ENCODE measurements at regions not wholly inside any gene's neighbourhood (a gene's known extent, or its start where the extent isn't known, plus 50 kb on each side); places are given as distances from the start of the nearest gene placed in this dataset.
"Not testable (repeated sequence)": the region's sequence is repeated elsewhere in the genome, so short reads cannot be mapped to it uniquely, and the experiment has no call there.

GRCh38 chr2:128613876-128614275, 295.2 kb upstream of the HS6ST1 start:
- no peak for DNase-seq (ENCODE audit: low read depth)

DNA sequence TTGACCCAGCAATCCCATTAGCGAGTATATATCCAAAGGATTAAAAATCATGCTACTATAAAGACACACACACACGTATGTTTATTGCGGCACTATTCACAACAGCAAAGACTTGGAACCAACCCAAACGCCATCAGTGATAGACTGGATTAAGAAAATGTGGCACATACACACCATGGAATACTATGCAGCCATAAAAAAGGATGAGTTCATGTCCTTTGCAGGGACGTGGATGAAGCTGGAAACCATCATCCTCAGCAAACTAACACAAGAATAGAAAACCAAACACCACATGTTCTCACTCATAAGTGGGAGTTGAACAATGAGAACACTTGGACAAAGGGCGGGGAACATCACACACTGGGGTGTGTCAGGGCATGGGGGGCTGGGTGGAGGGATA, 296.2 kb upstream of the HS6ST1 start:
- not testable (repeated sequence) for DNase-seq (ENCODE audit: low read depth)

DNA sequence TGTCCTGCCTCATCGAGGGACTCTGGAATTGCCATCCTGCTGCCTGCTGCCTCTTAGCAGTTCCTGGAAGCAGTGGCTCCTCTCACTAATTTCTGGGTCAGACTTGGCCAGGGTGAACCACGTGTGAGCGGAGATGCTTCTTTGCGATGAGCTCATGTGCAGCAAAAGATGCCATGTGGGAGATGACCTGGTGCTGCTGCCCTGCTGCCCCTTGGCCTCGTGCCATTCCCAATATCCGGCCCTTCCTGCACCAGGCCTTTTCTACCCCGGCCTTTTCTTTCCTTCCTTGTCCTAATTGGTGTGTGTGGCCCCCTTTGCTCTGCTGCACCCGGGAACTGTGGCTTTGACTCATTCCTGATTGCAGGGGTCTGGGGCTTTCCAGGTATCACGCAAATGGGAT, 296.9 kb upstream of the HS6ST1 start:
- no peak for DNase-seq (ENCODE audit: low read depth)

GRCh38 chr2:128617029-128617590, 298.4 kb upstream of the HS6ST1 start:
- no peak for DNase-seq (ENCODE audit: low read depth)

DNA sequence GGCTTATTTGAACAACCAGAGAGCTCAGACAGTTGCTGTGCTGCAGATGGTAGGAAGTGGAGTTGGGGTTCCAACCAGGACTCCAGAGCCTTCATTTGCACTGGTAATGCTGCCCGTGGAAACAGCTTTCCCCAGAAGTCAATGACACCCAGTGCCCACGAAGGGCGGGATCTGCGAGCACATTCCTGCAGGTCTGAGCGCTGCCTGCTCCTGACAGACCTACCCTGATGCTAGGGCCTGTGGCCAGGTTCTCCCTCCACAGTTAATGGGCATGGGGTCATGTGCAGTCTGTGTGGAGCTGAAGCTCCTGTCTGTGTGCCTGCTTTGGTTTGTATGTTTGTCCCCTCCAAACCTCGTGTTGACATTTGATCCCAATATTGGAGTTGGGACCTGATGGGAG, 299.0 kb upstream of the HS6ST1 start:
- DNase-seq (ENCODE audit: low read depth), result no peak

DNA sequence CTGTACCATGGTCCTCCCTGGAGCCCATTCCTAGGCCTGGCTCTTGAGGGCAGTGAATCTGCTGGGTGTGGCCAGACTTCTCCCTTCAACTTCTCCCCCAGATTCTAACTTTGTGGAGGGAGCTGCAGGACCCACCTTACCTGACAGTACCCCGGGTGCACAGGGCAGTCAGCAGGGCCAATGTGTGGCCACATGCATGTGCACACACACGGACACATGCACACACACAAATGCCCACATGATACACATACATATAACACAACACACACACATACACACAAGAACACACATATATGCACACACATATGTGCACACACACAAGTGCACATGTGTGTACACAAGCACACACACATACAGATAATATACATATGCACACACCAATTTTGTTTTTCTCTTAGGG, 300.0 kb upstream of the HS6ST1 start:
- DNase-seq (ENCODE audit: low read depth), result no peak

- DNase-seq (ENCODE audit: low read depth), result no peak
These were observed 301.0 kb upstream of the HS6ST1 start for GRCh38 chr2:128619471-128620325.

DNA sequence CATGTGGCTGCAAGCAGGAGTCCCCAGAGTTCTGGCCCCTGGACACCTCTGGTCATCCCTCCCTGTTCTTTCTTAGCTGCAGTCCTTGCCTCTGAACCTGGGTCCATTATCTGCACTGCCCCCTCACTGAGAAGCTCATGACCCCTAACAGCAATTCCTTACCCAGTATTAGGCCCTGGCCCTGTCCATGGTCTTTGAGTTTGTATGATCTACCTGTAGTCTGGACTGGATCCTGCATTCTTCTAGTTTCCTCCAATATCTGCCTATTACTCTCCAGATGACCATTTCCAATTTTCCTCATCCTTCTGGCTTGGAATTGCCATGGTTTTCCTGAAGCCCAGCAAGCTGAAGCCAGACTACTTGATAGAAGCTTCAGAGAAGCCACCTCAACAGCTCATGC, 302.4 kb upstream of the HS6ST1 start:
- DNase-seq (ENCODE audit: low read depth), result no peak

GRCh38 chr2:128622371-128622770, 303.7 kb upstream of the HS6ST1 start:
- no peak for DNase-seq (ENCODE audit: low read depth)

DNA sequence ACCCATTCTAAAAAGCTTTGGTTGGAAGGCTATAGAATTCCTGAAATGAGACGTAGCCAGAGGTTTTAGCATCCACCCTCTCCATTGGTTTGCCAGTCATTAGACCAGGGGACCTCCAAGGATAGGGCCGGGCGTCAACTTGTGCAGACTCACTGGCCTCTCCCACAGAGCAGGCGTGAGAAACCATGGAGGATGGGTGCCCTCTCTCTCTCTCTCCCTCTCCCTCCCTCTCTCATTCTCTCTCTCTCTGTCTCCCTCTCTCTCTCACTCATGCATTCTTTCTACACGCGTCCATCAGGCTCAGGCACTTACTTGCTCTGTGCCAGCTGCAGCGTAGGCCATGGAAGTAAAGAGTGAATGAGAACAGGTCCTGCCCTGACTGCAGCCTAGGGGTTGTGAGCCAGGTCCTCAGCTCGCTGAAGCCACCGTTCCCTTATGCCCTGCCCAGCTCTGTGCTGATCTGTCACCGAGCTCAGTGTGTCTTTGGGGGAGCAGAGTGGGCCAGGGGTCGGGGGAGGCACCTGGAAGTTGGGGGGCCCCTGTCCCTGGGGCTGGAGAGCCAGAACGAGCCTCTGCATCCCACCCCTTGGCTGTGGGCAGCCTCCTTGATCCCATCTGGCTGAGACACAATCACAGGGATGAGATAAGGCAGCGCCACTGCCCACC, 304.4 kb upstream of the HS6ST1 start:
- DNase-seq (ENCODE audit: low read depth), result no peak

- peak; percentile 58 for DNase-seq (ENCODE audit: low read depth)
These were observed 305.4 kb upstream of the HS6ST1 start for GRCh38 chr2:128623776-128624761.

DNA sequence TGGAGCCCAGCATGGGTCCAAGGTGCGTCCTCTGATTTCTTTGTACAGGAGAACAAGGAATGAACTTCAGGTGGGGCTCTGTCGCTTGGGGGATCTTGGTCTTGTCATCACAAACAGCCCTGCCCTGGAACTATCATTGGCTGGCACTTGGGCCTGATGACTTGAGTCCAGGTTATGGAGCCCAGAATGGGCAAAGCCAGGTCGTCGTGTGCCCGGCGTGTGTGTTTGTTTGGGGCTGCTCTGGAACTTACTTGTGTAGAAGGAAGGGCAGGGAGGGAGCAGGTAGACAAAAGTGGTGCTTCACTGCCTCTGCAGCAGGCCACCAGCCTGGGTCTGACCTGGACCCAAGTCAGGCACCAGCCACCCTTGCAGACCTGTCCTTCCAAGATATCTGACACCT, 306.3 kb upstream of the HS6ST1 start:
- no peak for DNase-seq (ENCODE audit: low read depth)

DNA sequence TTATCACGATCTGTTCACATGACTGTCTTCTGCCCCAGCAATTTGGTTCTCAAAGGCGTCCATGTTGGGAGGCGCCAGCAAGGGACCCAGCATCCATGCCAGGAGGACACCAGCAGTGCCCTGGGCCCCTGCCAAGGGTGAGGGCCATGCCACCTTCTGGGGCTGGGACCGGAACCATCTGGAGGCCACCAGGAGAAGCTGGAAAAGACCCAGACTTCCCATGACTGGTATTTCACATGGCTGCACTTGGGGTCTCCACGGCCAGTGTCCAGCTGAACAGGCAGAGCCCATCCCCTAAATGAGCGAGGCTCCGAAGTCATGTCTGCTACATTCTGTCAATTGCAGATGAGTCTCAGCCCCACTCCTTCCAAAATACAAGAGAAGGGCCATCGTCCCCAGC, 306.8 kb upstream of the HS6ST1 start:
- no peak for DNase-seq (ENCODE audit: low read depth)

DNA sequence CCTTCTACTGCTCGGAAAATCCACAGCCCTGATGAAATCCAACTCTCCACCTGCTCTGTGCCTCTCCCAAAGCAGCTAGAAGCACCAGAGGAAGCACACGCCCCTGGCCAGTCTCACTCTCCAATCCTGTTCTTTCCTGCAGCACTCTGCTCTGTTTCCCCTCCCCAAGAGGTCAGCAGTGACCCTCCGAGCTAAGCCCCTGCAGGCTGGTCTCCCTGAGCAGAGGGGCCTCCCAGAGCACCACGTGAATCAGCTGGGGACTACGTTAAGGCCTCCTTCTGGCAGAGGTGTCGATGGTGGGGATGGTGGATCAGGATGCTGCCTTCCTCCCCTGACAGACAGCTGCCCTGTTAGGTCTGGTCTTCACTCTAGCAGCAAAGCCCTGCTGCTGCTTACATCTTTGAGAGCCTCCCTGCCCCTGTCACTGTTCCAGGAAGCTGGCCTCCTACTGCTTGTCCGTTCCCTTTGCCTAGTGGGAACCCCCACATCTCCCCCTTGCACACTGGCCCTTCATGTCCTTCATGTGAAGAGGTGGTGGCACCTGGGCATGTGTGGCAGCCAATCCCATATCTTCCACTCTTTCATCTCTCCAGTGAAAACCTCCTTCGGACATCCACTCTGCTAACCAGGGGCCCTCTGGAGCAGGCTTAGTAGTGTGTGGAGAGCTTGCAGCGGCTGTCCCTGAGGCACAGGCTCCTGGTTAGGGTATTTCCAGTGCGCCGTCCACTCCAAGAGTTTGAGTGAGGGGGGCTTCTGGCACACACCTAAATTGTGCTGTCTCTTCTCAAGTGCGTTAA, 307.5 kb upstream of the HS6ST1 start:
- DNase-seq (ENCODE audit: low read depth), result no peak

GRCh38 chr2:128626760-128627511, 308.3 kb upstream of the HS6ST1 start:
- DNase-seq (ENCODE audit: low read depth), result no peak

DNA sequence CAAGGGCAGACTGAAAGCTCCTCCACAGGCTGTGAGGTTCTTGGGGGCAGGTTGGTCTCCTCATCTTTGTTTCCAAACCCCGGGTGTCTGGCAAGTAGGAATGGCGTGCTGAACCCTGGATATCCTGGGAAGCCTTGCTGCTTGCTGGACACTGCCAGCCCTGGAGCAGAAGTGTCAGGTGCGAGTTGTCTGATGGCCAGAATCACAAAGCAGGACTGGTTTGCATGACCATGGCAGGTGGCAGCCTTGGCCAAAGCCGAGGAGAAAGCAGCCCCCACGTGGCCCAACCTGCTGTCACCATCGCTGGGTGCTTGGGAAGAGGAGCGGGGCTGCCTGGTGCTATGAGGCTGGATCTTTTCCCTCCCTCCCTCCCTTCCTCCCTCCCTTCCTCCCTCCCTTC, 309.5 kb upstream of the HS6ST1 start:
- no peak for DNase-seq (ENCODE audit: low read depth)

GRCh38 chr2:128628996-128629395, 310.3 kb upstream of the HS6ST1 start:
- no peak for DNase-seq (ENCODE audit: low read depth)

- no peak for DNase-seq (ENCODE audit: low read depth)
These were observed 312.5 kb upstream of the HS6ST1 start for GRCh38 chr2:128630974-128631697.

DNA sequence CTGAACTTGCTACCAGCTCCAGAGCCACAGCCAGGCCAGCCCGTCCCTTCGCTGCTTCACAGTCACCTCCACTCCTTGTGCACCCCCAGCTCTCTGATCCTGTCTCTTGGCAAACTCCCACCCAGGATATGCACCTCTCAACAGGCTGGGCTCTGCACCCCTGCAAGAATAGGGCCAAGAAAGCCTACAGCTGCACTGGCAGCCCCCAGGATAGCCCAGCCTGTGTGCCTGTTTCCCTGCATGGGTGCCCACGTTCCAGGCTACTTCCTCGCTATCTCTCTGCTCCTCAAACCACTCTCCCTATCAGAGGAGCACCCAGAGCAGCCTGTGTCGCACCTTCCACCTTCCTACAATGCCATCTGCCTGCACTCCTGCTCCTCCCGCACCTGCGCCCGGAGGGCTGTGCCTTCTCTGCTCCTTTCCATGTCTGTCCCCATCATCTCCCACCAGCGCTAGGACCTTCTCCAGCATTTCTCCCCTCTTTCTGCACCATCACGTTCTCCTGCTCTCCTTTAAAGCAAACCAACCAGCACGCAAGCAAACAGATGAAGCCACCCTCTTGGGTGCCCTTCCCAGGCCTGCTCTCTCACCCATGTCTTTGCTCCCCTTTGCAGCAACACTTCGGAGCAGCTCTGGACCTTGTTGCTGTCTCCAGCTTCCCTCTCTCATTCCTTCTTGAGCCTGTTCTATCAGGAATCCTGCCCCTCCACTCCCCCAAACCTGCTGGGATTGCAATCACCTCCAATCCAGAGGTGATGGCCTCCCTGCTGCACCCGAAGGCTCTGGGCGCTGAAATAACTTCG, 313.2 kb upstream of the HS6ST1 start:
- no peak for DNase-seq (ENCODE audit: low read depth)

Data from non-pigmented ciliary epithelial cell (primary cell).